Keratinocyte (primary cell): ENCODE measurements at regions not wholly inside any gene's neighbourhood (a gene's known extent, or its start where the extent isn't known, plus 50 kb on each side); places are given as distances from the start of the nearest gene placed in this dataset.
A peak's percentile ranks its signal among the peaks of the same experiment; 100 is the strongest.

Experiments
- DNase-seq: peaks from one replicate; pipeline ENCODE4 v3.0.0-alpha.2; 2011; ENCODE audit warnings: low read depth, missing footprints, low spot score
- FAIRE-seq: peaks from 2 replicates; lab custom pipeline; 2011; peaks lifted over from hg19 to GRCh38; lab: Jason Lieb, UNC
- H2AFZ ChIP-seq: 2 replicates; pipeline ENCODE4 v1.6.0; 2012; ENCODE audit warnings: low read length, control low read depth, inconsistent platforms; ENCODE audit not compliant: control insufficient read depth
- H3K27ac ChIP-seq: 2 replicates; pipeline ENCODE4 v1.5.1; 2011; ENCODE audit warnings: low read length; ENCODE audit not compliant: control insufficient read depth, insufficient read depth
- H3K27me3 ChIP-seq: 3 replicates; pipeline ENCODE4 v1.6.0; 2011; ENCODE audit warnings: low read length; ENCODE audit not compliant: control insufficient read depth, insufficient read depth; ENCODE audit errors: extremely low read depth
- H3K36me3 ChIP-seq, 2 experiments: 2 replicates in 1 of 2; 3 replicates in 1 of 2; pipeline ENCODE4 v1.5.1; 2011; ENCODE audit warnings: low read length in 2 of 2, mild to moderate bottlenecking in 1 of 2; ENCODE audit not compliant: control insufficient read depth in 2 of 2, insufficient read depth in 2 of 2; ENCODE audit errors: extremely low read depth in 1 of 2
- H3K4me1 ChIP-seq: 3 replicates; pipeline ENCODE4 v1.5.1; 2011; ENCODE audit warnings: low read length; ENCODE audit not compliant: control insufficient read depth, insufficient read depth; ENCODE audit errors: extremely low read depth
- H3K4me2 ChIP-seq: 3 replicates; pipeline ENCODE4 v1.6.0; 2011; ENCODE audit warnings: low read depth, low read length; ENCODE audit not compliant: control insufficient read depth, insufficient read depth; ENCODE audit errors: extremely low read depth
- H3K4me3 ChIP-seq, 3 experiments: fragments of 200-600 bp in 1 of 3; sonication (generic) in 1 of 3; 2 replicates in 2 of 3; 3 replicates in 1 of 3; pipeline ENCODE4 v1.5.1; 2011 to 2016; ENCODE audit warnings: low read length in 3 of 3, mild to moderate bottlenecking in 3 of 3, control low read depth in 2 of 3, inconsistent platforms in 1 of 3, low read depth in 1 of 3, mixed read lengths in 1 of 3, mixed run types in 1 of 3, moderate library complexity in 1 of 3; ENCODE audit not compliant: control insufficient read depth in 2 of 3, insufficient read depth in 2 of 3; ENCODE audit errors: extremely low read depth in 1 of 3
- H3K79me2 ChIP-seq: 2 replicates; pipeline ENCODE4 v1.6.0; 2012; ENCODE audit warnings: low read length; ENCODE audit not compliant: control insufficient read depth, insufficient read depth
- H3K9ac ChIP-seq: 3 replicates; pipeline ENCODE4 v1.6.0; 2011; ENCODE audit warnings: low read length; ENCODE audit not compliant: control insufficient read depth, insufficient read depth; ENCODE audit errors: extremely low read depth
- H3K9me1 ChIP-seq: 3 replicates; pipeline ENCODE4 v1.6.0; 2011; ENCODE audit warnings: low read length; ENCODE audit not compliant: control insufficient read depth, insufficient read depth; ENCODE audit errors: extremely low read depth
- H3K9me3 ChIP-seq: 2 replicates; pipeline ENCODE4 v1.5.1; 2012; ENCODE audit warnings: low read depth, low read length; ENCODE audit not compliant: control insufficient read depth
- H4K20me1 ChIP-seq: 3 replicates; pipeline ENCODE4 v1.6.0; 2011; ENCODE audit warnings: low read length; ENCODE audit not compliant: control insufficient read depth, insufficient read depth; ENCODE audit errors: extremely low read depth
- EZH2 ChIP-seq: IDR thresholded peaks from one replicate; pipeline ENCODE4 v1.6.1; 2012; ENCODE audit warnings: inconsistent platforms, mild to moderate bottlenecking, low read length, moderate library complexity
- dilution Hi-C: fragments of 300-500 bp; cut with MboI; formaldehyde crosslinking; loops from one replicate; pipeline ENCODE4 v1.7.0; 2020; ENCODE audit warnings: low sequenced_read_pairs; ENCODE audit not compliant: extremely low pct_ligation_motif_present
- TF ChIP-seq, protein P1 (sequence below), 3 experiments: IDR thresholded peaks in 1 of 3; conservative IDR thresholded peaks in 1 of 3; optimal IDR thresholded peaks in 1 of 3; 2 replicates in 2 of 3; 3 replicates in 1 of 3; pipeline versions ENCODE3 to v1.5.1; 2011; ENCODE audit warnings: low read length in 3 of 3, mild to moderate bottlenecking in 3 of 3, moderate library complexity in 2 of 3, control low read depth in 1 of 3, inconsistent platforms in 1 of 3; ENCODE audit not compliant: insufficient read depth in 2 of 3; ENCODE audit errors: extremely low read depth in 1 of 3

DNA sequence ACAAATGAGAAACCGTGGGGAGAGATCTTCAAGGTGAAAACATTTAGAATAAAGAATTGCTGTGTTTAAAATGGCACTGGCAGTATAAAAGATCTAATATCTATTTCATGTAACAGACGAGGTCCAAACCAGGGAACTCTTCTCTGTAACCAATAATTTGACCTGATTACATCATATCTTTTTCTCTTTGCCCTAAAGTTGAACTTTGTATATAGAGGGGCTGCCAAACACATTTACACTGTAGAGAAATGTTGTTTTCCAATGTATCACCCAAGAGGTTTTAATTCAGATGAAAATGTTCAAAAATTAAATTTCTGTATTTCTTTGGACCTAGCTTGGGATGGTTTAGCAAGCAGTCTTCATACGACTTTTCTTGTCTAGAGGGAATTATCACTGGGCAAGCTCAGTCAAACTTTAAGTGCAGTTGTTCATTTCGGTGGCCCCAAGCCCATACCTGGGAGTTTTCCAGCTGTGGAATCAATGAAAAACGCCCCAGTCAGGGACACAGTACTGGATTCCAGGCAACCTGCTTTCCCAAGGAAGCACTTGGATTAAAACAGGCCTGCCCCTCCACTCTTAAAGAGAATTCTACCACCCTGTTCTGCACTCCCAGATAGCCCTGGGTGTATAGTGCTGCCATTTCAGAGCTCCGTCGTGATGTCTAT lies 208.5 kb upstream of the FN1 start:
- Histone ChIP-seq H3K9me1 (no peaks in the 10 kb centered on the region), H3K4me2 (no peak overlapping the region), H3K79me2 (no peaks in the 10 kb centered on the region), H3K27ac (no peak overlapping the region), H2AFZ (no peak overlapping the region), H3K4me1 (no peaks in the 10 kb centered on the region), H4K20me1 (no peaks in the 10 kb centered on the region), H3K4me3 (no peak overlapping the region), H3K27me3 (no peaks in the 10 kb centered on the region), H3K9me3 (no peaks in the 10 kb centered on the region), H3K9ac (no peak overlapping the region), H3K36me3 (no peaks in the 10 kb centered on the region)
- dilution Hi-C loops: no loop called here
- DNase-seq (no peak), FAIRE-seq (no peak)
- TF ChIP-seq EZH2: no peak
- TF ChIP-seq, protein P1, sequence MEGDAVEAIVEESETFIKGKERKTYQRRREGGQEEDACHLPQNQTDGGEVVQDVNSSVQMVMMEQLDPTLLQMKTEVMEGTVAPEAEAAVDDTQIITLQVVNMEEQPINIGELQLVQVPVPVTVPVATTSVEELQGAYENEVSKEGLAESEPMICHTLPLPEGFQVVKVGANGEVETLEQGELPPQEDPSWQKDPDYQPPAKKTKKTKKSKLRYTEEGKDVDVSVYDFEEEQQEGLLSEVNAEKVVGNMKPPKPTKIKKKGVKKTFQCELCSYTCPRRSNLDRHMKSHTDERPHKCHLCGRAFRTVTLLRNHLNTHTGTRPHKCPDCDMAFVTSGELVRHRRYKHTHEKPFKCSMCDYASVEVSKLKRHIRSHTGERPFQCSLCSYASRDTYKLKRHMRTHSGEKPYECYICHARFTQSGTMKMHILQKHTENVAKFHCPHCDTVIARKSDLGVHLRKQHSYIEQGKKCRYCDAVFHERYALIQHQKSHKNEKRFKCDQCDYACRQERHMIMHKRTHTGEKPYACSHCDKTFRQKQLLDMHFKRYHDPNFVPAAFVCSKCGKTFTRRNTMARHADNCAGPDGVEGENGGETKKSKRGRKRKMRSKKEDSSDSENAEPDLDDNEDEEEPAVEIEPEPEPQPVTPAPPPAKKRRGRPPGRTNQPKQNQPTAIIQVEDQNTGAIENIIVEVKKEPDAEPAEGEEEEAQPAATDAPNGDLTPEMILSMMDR (optimal IDR thresholded peaks at IDR 0.05 in 1 of 3, IDR thresholded peaks at IDR 0.05 in 1 of 3, conservative IDR thresholded peaks at IDR 0.05 in 1 of 3; ENCODE audit: extremely low read depth in 1 of 3, insufficient read depth in 2 of 3, low read length in 3 of 3): no peak

GRCh38 chr2:215638687-215639086 lies 202.8 kb upstream of the FN1 start:
- Histone ChIP-seq H3K9me1 (no peaks in the 10 kb centered on the region), H3K4me1 (peaks cover 2% of the 10 kb centered on the region), H3K4me2 (no peak overlapping the region), H3K79me2 (no peaks in the 10 kb centered on the region), H3K27ac (no peak overlapping the region), H2AFZ (no peak overlapping the region), H3K9ac (no peak overlapping the region), H3K27me3 (no peaks in the 10 kb centered on the region), H3K4me3 (no peak overlapping the region), H3K36me3 (no peaks in the 10 kb centered on the region), H3K9me3 (peaks cover 2% of the 10 kb centered on the region), H4K20me1 (no peaks in the 10 kb centered on the region)
- TF ChIP-seq, protein P1 (optimal IDR thresholded peaks at IDR 0.05 in 1 of 3, IDR thresholded peaks at IDR 0.05 in 1 of 3, conservative IDR thresholded peaks at IDR 0.05 in 1 of 3; ENCODE audit: extremely low read depth in 1 of 3, insufficient read depth in 2 of 3, low read length in 3 of 3): no peak
- no peak for TF ChIP-seq EZH2
- FAIRE-seq: peak; percentile 48
- no peak for DNase-seq
- dilution Hi-C loops: no loop called here
